Fibroblast of lung (primary cell): ENCODE measurements at regions not wholly inside any gene's neighbourhood (a gene's known extent, or its start where the extent isn't known, plus 50 kb on each side); places are given as distances from the start of the nearest gene placed in this dataset.

Experiments
- DNase-seq, 2 donors: peaks; one replicate each; pipeline versions ENCODE4 v3.0.0 to v3.0.0-alpha.2; 2010; ENCODE audit warnings: low read depth in 2 of 2
- H2AFZ ChIP-seq: 2 replicates; pipeline ENCODE4 v1.5.1; 2012; ENCODE audit warnings: low read length, control low read depth, inconsistent platforms
- H3K27ac ChIP-seq: 2 replicates; pipeline ENCODE4 v1.5.1; 2011; ENCODE audit warnings: low read length, control low read depth; ENCODE audit not compliant: insufficient read depth
- H3K27me3 ChIP-seq: 2 replicates; pipeline ENCODE4 v1.5.1; 2011; ENCODE audit warnings: mild to moderate bottlenecking, low read length; ENCODE audit not compliant: control insufficient read depth, insufficient read depth
- H3K36me3 ChIP-seq: 2 replicates; pipeline ENCODE4 v1.5.1; 2011; ENCODE audit warnings: low read length; ENCODE audit not compliant: control insufficient read depth, insufficient read depth
- H3K4me1 ChIP-seq: 2 replicates; pipeline ENCODE4 v1.5.1; 2011; ENCODE audit warnings: low read length; ENCODE audit not compliant: control insufficient read depth, insufficient read depth; ENCODE audit errors: extremely low read depth
- H3K4me2 ChIP-seq: 2 replicates; pipeline ENCODE4 v1.5.1; 2011; ENCODE audit warnings: low read length, control low read depth; ENCODE audit not compliant: insufficient read depth; ENCODE audit errors: extremely low read depth
- H3K4me3 ChIP-seq, 4 experiments: fragments of 200-600 bp in 1 of 4; sonication (generic) in 1 of 4; replicated peaks in 1 of 4; 2 replicates each; pipeline ENCODE4 v1.5.1; 2011 to 2016; ENCODE audit warnings: low read length in 4 of 4, low read depth in 3 of 4, mild to moderate bottlenecking in 3 of 4, control low read depth in 2 of 4, inconsistent platforms in 1 of 4, mixed read lengths in 1 of 4; ENCODE audit not compliant: insufficient read depth in 1 of 4; ENCODE audit errors: control extremely low read depth in 1 of 4
- H3K79me2 ChIP-seq: 2 replicates; pipeline ENCODE4 v1.5.1; 2012; ENCODE audit warnings: mild to moderate bottlenecking, low read length, inconsistent platforms; ENCODE audit not compliant: control insufficient read depth, insufficient read depth
- H3K9ac ChIP-seq: 2 replicates; pipeline ENCODE4 v1.5.1; 2011; ENCODE audit warnings: mild to moderate bottlenecking, low read length, control low read depth; ENCODE audit not compliant: insufficient read depth
- H3K9me3 ChIP-seq: 2 replicates; pipeline ENCODE4 v1.5.1; 2012; ENCODE audit warnings: low read depth, low read length; ENCODE audit not compliant: control insufficient read depth, insufficient read depth
- H4K20me1 ChIP-seq: 2 replicates; pipeline ENCODE4 v1.5.1; 2011; ENCODE audit warnings: low read length; ENCODE audit not compliant: control insufficient read depth, insufficient read depth; ENCODE audit errors: extremely low read depth
- EZH2 ChIP-seq: IDR thresholded peaks from 2 replicates; pipeline ENCODE4 v1.5.1; 2012; ENCODE audit warnings: low read length, control low read depth, mild to moderate bottlenecking; ENCODE audit errors: missing control alignments
- TF ChIP-seq, protein P1 (sequence below), 2 donors: IDR thresholded peaks in 1 of 2; conservative IDR thresholded peaks in 1 of 2; 1 replicate in 1 of 2; 2 replicates in 1 of 2; pipeline ENCODE4 v1.5.1; 2011 to 2012; ENCODE audit warnings: low read length in 2 of 2, control low read depth in 1 of 2, inconsistent platforms in 1 of 2, low read depth in 1 of 2, mild to moderate bottlenecking in 1 of 2

GRCh38 chr3:154758109-154758868 is 321.8 kb upstream of the MME start:
- no peaks in the 10 kb centered on the region for H3K36me3 ChIP-seq
- H3K4me3 ChIP-seq, result no peak overlapping the region
- no peaks in the 10 kb centered on the region for H3K4me1 ChIP-seq
- H2AFZ ChIP-seq, result no peak overlapping the region
- H4K20me1 ChIP-seq, result no peaks in the 10 kb centered on the region
- TF ChIP-seq, protein P1, sequence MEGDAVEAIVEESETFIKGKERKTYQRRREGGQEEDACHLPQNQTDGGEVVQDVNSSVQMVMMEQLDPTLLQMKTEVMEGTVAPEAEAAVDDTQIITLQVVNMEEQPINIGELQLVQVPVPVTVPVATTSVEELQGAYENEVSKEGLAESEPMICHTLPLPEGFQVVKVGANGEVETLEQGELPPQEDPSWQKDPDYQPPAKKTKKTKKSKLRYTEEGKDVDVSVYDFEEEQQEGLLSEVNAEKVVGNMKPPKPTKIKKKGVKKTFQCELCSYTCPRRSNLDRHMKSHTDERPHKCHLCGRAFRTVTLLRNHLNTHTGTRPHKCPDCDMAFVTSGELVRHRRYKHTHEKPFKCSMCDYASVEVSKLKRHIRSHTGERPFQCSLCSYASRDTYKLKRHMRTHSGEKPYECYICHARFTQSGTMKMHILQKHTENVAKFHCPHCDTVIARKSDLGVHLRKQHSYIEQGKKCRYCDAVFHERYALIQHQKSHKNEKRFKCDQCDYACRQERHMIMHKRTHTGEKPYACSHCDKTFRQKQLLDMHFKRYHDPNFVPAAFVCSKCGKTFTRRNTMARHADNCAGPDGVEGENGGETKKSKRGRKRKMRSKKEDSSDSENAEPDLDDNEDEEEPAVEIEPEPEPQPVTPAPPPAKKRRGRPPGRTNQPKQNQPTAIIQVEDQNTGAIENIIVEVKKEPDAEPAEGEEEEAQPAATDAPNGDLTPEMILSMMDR (conservative IDR thresholded peaks at IDR 0.05 in 1 of 2, IDR thresholded peaks at IDR 0.05 in 1 of 2; ENCODE audit: low read depth in 1 of 2, low read length in 2 of 2), result peak; percentile 14 to 40
- no peak for TF ChIP-seq EZH2
- H3K4me2 ChIP-seq, result peak overlapping the region; percentile 33
- no peaks in the 10 kb centered on the region for H3K27me3 ChIP-seq
- no peaks in the 10 kb centered on the region for H3K79me2 ChIP-seq
- H3K27ac ChIP-seq, result no peak overlapping the region
- no peak overlapping the region for H3K9ac ChIP-seq
- no peaks in the 10 kb centered on the region for H3K9me3 ChIP-seq
- peak; percentile 21 to 82 for DNase-seq

DNA sequence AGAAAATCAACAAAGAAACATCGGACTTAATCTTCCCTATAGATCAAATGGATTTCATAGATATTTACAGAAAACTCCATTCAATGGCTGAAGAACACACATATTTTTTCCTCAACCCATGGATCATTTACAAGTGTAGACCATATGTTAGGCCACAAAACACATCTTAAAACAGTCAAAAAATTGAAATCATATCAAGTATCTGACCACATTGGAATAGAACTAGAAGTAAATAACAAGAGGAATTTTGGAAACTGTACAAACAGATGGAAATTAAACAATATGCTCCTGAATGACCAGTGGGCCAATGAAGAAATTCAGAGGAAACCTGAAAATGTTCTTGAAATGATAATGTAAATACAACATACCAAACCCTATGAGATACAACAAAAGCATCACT is 323.1 kb upstream of the GPR149 start:
- Histone ChIP-seq H3K4me3 (no peak overlapping the region), H3K4me2 (no peak overlapping the region), H3K27ac (no peak overlapping the region), H3K9ac (no peak overlapping the region), H2AFZ (no peak overlapping the region), H3K9me3 (no peaks in the 10 kb centered on the region), H3K36me3 (no peaks in the 10 kb centered on the region), H4K20me1 (no peaks in the 10 kb centered on the region), H3K79me2 (no peaks in the 10 kb centered on the region), H3K27me3 (no peaks in the 10 kb centered on the region), H3K4me1 (no peaks in the 10 kb centered on the region)
- no peak for DNase-seq
- no peak for TF ChIP-seq EZH2
- TF ChIP-seq, protein P1 (conservative IDR thresholded peaks at IDR 0.05 in 1 of 2, IDR thresholded peaks at IDR 0.05 in 1 of 2; ENCODE audit: low read depth in 1 of 2, low read length in 2 of 2), result no peak

GRCh38 chr3:154749514-154749913 is 319.5 kb upstream of the GPR149 start:
- Histone ChIP-seq H3K9me3 (no peaks in the 10 kb centered on the region), H3K27me3 (no peaks in the 10 kb centered on the region), H2AFZ (no peak overlapping the region), H3K4me2 (no peak overlapping the region), H3K9ac (no peak overlapping the region), H3K36me3 (no peaks in the 10 kb centered on the region), H4K20me1 (no peaks in the 10 kb centered on the region), H3K4me3 (no peak overlapping the region), H3K4me1 (no peaks in the 10 kb centered on the region), H3K27ac (no peak overlapping the region), H3K79me2 (no peaks in the 10 kb centered on the region)
- TF ChIP-seq, protein P1 (conservative IDR thresholded peaks at IDR 0.05 in 1 of 2, IDR thresholded peaks at IDR 0.05 in 1 of 2; ENCODE audit: low read depth in 1 of 2, low read length in 2 of 2), result no peak
- no peak for TF ChIP-seq EZH2
- no peak for DNase-seq
